Right lobe of liver (tissue), 4 donors: ENCODE measurements at regions not wholly inside any gene's neighbourhood (a gene's known extent, or its start where the extent isn't known, plus 50 kb on each side); places are given as distances from the start of the nearest gene placed in this dataset.
"Not testable (repeated sequence)": the region's sequence is repeated elsewhere in the genome, so short reads cannot be mapped to it uniquely, and the experiment has no call there.

Source experiments
- POLR2A ChIP-seq: fragments of 450-650 bp; IDR thresholded peaks from one replicate; pipeline ENCODE4 v1.6.1; 2017; ENCODE audit warnings: antibody characterized with exemption, mild to moderate bottlenecking
- TF ChIP-seq, protein P1 (sequence below), 4 donors: fragments of 200-600 bp in 3 of 4; fragments of 450-650 bp in 1 of 4; IDR thresholded peaks; one replicate each; pipeline versions ENCODE4 v1.5.1 to v1.8.0; 2016 to 2022; ENCODE audit warnings: antibody characterized with exemption in 4 of 4, mild to moderate bottlenecking in 2 of 4
- donor health status: DM: no; HTN: no; CAD: no.
- donor health status: DM: no; HTN: no; CAD: no.
- donor health status: DM: no; HTN: yes; CAD: no.

DNA sequence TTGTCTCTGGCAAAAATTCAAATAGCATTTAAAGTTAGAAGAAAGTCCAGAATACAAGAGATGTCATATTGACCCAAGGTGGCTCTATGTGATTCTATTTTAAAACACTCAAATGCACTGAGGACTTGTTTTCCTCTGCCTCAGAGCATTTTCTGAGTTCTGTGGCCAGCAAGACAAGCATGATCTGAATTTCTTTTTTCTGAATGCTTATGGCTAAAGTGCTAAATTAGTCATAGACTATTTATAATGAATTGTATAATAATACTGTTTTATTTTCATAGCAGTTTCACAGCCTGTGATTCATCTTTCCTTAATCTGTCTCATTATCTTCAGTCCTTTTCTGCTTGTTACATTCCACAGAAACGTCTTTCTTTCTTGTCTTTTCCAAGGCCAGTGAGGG is 63.9 kb upstream of the SEC22B start:
- TF ChIP-seq, protein P1, sequence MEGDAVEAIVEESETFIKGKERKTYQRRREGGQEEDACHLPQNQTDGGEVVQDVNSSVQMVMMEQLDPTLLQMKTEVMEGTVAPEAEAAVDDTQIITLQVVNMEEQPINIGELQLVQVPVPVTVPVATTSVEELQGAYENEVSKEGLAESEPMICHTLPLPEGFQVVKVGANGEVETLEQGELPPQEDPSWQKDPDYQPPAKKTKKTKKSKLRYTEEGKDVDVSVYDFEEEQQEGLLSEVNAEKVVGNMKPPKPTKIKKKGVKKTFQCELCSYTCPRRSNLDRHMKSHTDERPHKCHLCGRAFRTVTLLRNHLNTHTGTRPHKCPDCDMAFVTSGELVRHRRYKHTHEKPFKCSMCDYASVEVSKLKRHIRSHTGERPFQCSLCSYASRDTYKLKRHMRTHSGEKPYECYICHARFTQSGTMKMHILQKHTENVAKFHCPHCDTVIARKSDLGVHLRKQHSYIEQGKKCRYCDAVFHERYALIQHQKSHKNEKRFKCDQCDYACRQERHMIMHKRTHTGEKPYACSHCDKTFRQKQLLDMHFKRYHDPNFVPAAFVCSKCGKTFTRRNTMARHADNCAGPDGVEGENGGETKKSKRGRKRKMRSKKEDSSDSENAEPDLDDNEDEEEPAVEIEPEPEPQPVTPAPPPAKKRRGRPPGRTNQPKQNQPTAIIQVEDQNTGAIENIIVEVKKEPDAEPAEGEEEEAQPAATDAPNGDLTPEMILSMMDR (IDR thresholded peaks at IDR 0.05), result not testable (repeated sequence)
- TF ChIP-seq POLR2A, result not testable (repeated sequence)
